Peyer's patch (tissue), 4 donors: ENCODE measurements at regions not wholly inside any gene's neighbourhood (a gene's known extent, or its start where the extent isn't known, plus 50 kb on each side); places are given as distances from the start of the nearest gene placed in this dataset.

Experiments used
- DNase-seq, 3 donors: peaks; one replicate each; pipeline ENCODE4 v3.0.0-alpha.2; 2017 to 2019
- H3K27ac ChIP-seq, 4 donors: fragments of 200-600 bp; sonication (generic); one replicate each; pipeline ENCODE4 v1.5.1; 2016 to 2019
- H3K27me3 ChIP-seq, 2 donors: fragments of 200-600 bp; sonication (generic); one replicate each; pipeline ENCODE4 v1.5.1; 2019
- H3K36me3 ChIP-seq, 3 donors: fragments of 200-600 bp; sonication (generic); one replicate each; pipeline ENCODE4 v1.5.1; 2016 to 2019
- H3K4me1 ChIP-seq, 4 donors: fragments of 200-600 bp; sonication (generic); one replicate each; pipeline ENCODE4 v1.5.1; 2016 to 2019
- H3K4me3 ChIP-seq, 4 donors: fragments of 200-600 bp; sonication (generic); 1 replicate in 3 of 4; 2 replicates in 1 of 4; pipeline ENCODE4 v1.5.1; 2016 to 2019; ENCODE audit warnings: mild to moderate bottlenecking in 1 of 4
- H3K9me3 ChIP-seq, 4 donors: fragments of 200-600 bp; sonication (generic); one replicate each; pipeline ENCODE4 v1.5.1; 2016 to 2019; ENCODE audit warnings: mild to moderate bottlenecking in 1 of 4
- CTCF ChIP-seq, 6 experiments: fragments of 450-650 bp in 4 of 6; fragments of 200-600 bp in 2 of 6; sonication (generic) in 1 of 6; IDR thresholded peaks; one replicate each; pipeline ENCODE4 v1.5.1; 2017 to 2019; ENCODE audit warnings: antibody characterized with exemption in 6 of 6, mild to moderate bottlenecking in 3 of 6, moderate library complexity in 1 of 6
- POLR2A ChIP-seq, 2 donors: fragments of 450-650 bp; IDR thresholded peaks; one replicate each; pipeline ENCODE4 v1.5.1; 2017; ENCODE audit warnings: antibody characterized with exemption in 2 of 2, mild to moderate bottlenecking in 2 of 2, moderate library complexity in 2 of 2

- Histone ChIP-seq H3K4me1 (no peaks in the 10 kb centered on the region), H3K27me3 (no peaks in the 10 kb centered on the region), H3K9me3 (no peaks in the 10 kb centered on the region), H3K27ac (no peak overlapping the region), H3K4me3 (no peak overlapping the region), H3K36me3 (no peaks in the 10 kb centered on the region)
- DNase-seq: no peak
- no peak for TF ChIP-seq CTCF (IDR thresholded peaks at IDR 0.05)
- TF ChIP-seq POLR2A (IDR thresholded peaks at IDR 0.05): no peak
These were observed 243.2 kb downstream of the CASP12 start for GRCh38 chr11:104655066-104655465.

GRCh38 chr11:104654181-104654813 lies 244.0 kb downstream of the CASP12 start:
- no peaks in the 10 kb centered on the region for H3K9me3 ChIP-seq
- no peak for DNase-seq
- H3K4me3 ChIP-seq: no peak overlapping the region
- H3K27ac ChIP-seq: no peak overlapping the region
- no peaks in the 10 kb centered on the region for H3K27me3 ChIP-seq
- no peak for TF ChIP-seq POLR2A (IDR thresholded peaks at IDR 0.05)
- TF ChIP-seq CTCF (IDR thresholded peaks at IDR 0.05): no peak
- no peaks in the 10 kb centered on the region for H3K4me1 ChIP-seq
- H3K36me3 ChIP-seq: no peaks in the 10 kb centered on the region

- Histone ChIP-seq H3K36me3 (no peaks in the 10 kb centered on the region), H3K9me3 (no peaks in the 10 kb centered on the region), H3K27ac (no peak overlapping the region), H3K4me3 (no peak overlapping the region), H3K4me1 (no peaks in the 10 kb centered on the region), H3K27me3 (no peaks in the 10 kb centered on the region)
- no peak for TF ChIP-seq CTCF (IDR thresholded peaks at IDR 0.05)
- no peak for TF ChIP-seq POLR2A (IDR thresholded peaks at IDR 0.05)
- no peak for DNase-seq
These were observed 244.9 kb downstream of the CASP12 start for GRCh38 chr11:104653407-104653806.

- DNase-seq: no peak
- Histone ChIP-seq H3K27me3 (no peaks in the 10 kb centered on the region), H3K27ac (no peak overlapping the region), H3K36me3 (no peaks in the 10 kb centered on the region), H3K9me3 (no peaks in the 10 kb centered on the region), H3K4me3 (no peak overlapping the region), H3K4me1 (no peaks in the 10 kb centered on the region)
- TF ChIP-seq CTCF (IDR thresholded peaks at IDR 0.05): no peak
- no peak for TF ChIP-seq POLR2A (IDR thresholded peaks at IDR 0.05)
These were observed 245.3 kb downstream of the CASP12 start for GRCh38 chr11:104652996-104653395.

GRCh38 chr11:104650234-104650633 lies 248.0 kb downstream of the CASP12 start:
- Histone ChIP-seq H3K27me3 (no peaks in the 10 kb centered on the region), H3K4me3 (no peak overlapping the region), H3K9me3 (no peaks in the 10 kb centered on the region), H3K4me1 (no peaks in the 10 kb centered on the region), H3K27ac (no peak overlapping the region), H3K36me3 (no peaks in the 10 kb centered on the region)
- no peak for DNase-seq
- TF ChIP-seq CTCF (IDR thresholded peaks at IDR 0.05) (no peak), POLR2A (IDR thresholded peaks at IDR 0.05) (no peak)

GRCh38 chr11:104649002-104649401 lies 249.3 kb downstream of the CASP12 start:
- Histone ChIP-seq H3K4me3 (no peak overlapping the region), H3K27ac (no peak overlapping the region), H3K36me3 (no peaks in the 10 kb centered on the region), H3K9me3 (no peaks in the 10 kb centered on the region), H3K4me1 (no peaks in the 10 kb centered on the region), H3K27me3 (no peaks in the 10 kb centered on the region)
- TF ChIP-seq CTCF (IDR thresholded peaks at IDR 0.05): no peak
- no peak for TF ChIP-seq POLR2A (IDR thresholded peaks at IDR 0.05)
- DNase-seq: no peak
